Nephron progenitor cell (in vitro differentiated cells): ENCODE measurements at regions not wholly inside any gene's neighbourhood (a gene's known extent, or its start where the extent isn't known, plus 50 kb on each side); places are given as distances from the start of the nearest gene placed in this dataset.

Experiments used
- DNase-seq: peaks from one replicate; pipeline ENCODE4 v3.0.0; 2021
- H3K27ac Mint-ChIP-seq: 2 replicates; pipeline ENCODE4 v1.8.0; 2021; ENCODE audit warnings: mild to moderate bottlenecking, moderate library complexity, mixed read lengths
- H3K27me3 Mint-ChIP-seq: 2 replicates; pipeline ENCODE4 v1.8.0; 2021; ENCODE audit warnings: mild to moderate bottlenecking, low read depth, mixed read lengths; ENCODE audit not compliant: poor library complexity
- H3K36me3 Mint-ChIP-seq: 2 replicates; pipeline ENCODE4 v1.8.0; 2021; ENCODE audit warnings: low read depth, mixed read lengths
- H3K4me1 Mint-ChIP-seq: 2 replicates; pipeline ENCODE4 v1.8.0; 2021; ENCODE audit warnings: mixed read lengths
- H3K4me3 Mint-ChIP-seq: 2 replicates; pipeline ENCODE4 v1.8.0; 2021; ENCODE audit warnings: mild to moderate bottlenecking, moderate library complexity, mixed read lengths
- H3K9me3 Mint-ChIP-seq: 2 replicates; pipeline ENCODE4 v1.8.0; 2021; ENCODE audit warnings: mild to moderate bottlenecking, moderate library complexity, mixed read lengths
- TF ChIP-seq, protein P1 (sequence below): fragments of 200-600 bp; sonication (generic); IDR thresholded peaks from 2 replicates; pipeline ENCODE4 v1.5.0; 2021; ENCODE audit warnings: antibody characterized with exemption

DNA sequence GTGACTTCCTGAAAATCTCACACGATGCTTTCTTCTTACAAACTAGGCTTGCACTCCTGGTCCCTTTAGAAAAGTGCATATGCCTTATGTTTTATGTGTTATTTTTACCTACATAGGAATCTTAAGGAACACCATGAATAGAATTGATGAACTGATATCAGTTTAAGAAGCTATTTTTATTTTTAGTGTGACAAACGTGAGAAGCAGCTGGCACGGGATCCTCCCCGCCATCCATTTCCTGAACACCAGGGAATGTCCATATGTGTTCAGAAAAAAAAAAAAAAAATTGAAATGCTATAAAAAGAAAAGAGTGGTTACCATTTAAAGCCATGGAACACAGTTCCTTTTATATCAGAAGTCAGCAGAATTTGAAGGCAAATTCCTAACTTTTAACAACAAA, 1096.1 kb upstream of the PRKX start:
- no peak overlapping the region for H3K27ac Mint-ChIP-seq
- H3K9me3 Mint-ChIP-seq = peaks cover 14% of the 10 kb centered on the region
- H3K36me3 Mint-ChIP-seq = no peaks in the 10 kb centered on the region
- TF ChIP-seq, protein P1, sequence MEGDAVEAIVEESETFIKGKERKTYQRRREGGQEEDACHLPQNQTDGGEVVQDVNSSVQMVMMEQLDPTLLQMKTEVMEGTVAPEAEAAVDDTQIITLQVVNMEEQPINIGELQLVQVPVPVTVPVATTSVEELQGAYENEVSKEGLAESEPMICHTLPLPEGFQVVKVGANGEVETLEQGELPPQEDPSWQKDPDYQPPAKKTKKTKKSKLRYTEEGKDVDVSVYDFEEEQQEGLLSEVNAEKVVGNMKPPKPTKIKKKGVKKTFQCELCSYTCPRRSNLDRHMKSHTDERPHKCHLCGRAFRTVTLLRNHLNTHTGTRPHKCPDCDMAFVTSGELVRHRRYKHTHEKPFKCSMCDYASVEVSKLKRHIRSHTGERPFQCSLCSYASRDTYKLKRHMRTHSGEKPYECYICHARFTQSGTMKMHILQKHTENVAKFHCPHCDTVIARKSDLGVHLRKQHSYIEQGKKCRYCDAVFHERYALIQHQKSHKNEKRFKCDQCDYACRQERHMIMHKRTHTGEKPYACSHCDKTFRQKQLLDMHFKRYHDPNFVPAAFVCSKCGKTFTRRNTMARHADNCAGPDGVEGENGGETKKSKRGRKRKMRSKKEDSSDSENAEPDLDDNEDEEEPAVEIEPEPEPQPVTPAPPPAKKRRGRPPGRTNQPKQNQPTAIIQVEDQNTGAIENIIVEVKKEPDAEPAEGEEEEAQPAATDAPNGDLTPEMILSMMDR = no peak
- no peak overlapping the region for H3K4me3 Mint-ChIP-seq
- DNase-seq = no peak
- H3K27me3 Mint-ChIP-seq = no peaks in the 10 kb centered on the region
- no peaks in the 10 kb centered on the region for H3K4me1 Mint-ChIP-seq

DNA sequence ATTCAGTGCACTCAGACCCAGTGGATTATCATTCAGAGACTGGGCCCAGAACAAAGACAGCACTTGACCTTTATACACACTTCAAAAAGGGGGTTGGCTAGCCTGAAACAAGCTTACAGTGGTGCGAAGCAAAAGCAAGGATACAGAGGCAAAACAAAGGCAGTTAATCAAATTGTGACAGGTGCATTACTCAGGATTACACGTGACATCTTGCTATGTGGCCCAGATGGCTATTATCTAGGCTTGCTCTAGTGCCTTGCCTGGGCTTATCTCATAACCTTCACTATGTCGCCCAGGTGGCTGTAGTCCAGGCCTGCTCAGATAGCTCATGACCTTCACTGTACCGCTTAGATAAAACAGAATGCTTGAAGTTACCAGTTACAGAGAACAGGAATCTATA, 1092.1 kb upstream of the PRKX start:
- H3K36me3 Mint-ChIP-seq = no peaks in the 10 kb centered on the region
- H3K4me1 Mint-ChIP-seq = no peaks in the 10 kb centered on the region
- no peak overlapping the region for H3K4me3 Mint-ChIP-seq
- H3K27me3 Mint-ChIP-seq = no peaks in the 10 kb centered on the region
- TF ChIP-seq, protein P1 = no peak
- no peak overlapping the region for H3K27ac Mint-ChIP-seq
- no peak for DNase-seq
- H3K9me3 Mint-ChIP-seq = peaks cover 20% of the 10 kb centered on the region

DNA sequence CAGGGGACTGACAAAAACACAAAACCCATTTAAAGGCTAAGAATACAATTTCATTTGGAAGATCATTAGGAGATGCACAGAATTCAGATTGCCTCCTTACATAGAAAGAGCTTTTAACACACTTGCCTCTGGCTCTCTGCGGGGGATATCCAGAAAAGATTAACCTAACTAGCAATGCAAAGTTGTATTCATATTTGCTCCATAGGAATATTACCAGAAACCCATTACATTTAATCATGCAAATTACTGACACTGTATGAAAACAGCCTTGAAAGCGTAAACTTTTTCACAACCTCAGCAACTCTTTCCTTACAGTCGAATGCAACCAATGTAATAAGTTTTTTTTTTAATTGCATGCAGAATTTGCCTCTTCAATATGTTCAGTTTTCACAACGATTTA, 1087.3 kb upstream of the PRKX start:
- Mint-ChIP-seq H3K9me3 (peaks cover 9% of the 10 kb centered on the region), H3K27me3 (peaks cover 3% of the 10 kb centered on the region), H3K4me3 (no peak overlapping the region)

DNA sequence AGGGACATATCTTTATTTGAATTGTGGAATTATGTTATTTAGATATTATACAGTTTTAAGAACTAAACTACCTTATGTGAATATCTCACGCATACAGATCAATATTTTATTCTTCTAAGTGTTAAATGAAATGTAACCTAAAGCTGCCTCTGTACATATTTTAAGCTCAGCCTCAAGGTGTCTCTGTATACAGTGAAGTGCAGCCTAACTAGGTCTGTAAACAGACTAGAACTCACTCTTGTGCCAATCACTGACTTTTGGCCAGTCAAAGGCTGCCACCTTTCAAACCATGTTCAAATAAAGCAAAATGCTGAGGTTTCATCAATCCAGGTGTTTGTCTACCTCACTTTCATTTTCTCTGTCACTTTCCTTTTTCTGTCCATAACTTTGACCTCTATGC, 1074.5 kb upstream of the PRKX start:
- DNase-seq = no peak
- H3K27ac Mint-ChIP-seq = no peak overlapping the region
- no peaks in the 10 kb centered on the region for H3K36me3 Mint-ChIP-seq
- H3K9me3 Mint-ChIP-seq = no peaks in the 10 kb centered on the region
- H3K27me3 Mint-ChIP-seq = no peaks in the 10 kb centered on the region
- TF ChIP-seq, protein P1 = no peak
- H3K4me1 Mint-ChIP-seq = no peaks in the 10 kb centered on the region
- H3K4me3 Mint-ChIP-seq = no peak overlapping the region

More for the DNA sequence above, 1087.3 kb upstream of the PRKX start:
- TF ChIP-seq, protein P1 = no peak
- no peaks in the 10 kb centered on the region for H3K4me1 Mint-ChIP-seq
- no peak overlapping the region for H3K27ac Mint-ChIP-seq
- H3K36me3 Mint-ChIP-seq = no peaks in the 10 kb centered on the region
- DNase-seq = no peak

DNA sequence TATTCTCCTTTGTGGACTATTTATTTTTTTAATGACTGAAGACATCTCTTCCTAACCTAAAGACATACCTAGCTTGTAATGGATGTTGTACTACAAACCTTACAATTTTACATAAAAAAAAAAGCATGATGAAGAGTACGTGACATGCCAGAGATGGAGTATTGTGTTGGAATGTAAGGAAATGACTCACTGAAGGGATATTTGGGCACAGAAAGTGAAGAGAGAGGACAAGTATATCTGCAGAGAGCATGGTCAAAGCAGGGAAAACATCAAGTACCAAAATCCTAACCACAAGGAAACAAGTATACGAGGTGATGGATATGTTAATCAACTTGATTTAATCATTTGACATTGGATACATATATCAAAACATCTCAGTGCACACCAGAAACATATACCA, 1051.4 kb upstream of the PRKX start:
- no peak for DNase-seq
- TF ChIP-seq, protein P1 = no peak
- Mint-ChIP-seq H3K27me3 (no peaks in the 10 kb centered on the region), H3K4me3 (no peak overlapping the region), H3K4me1 (no peaks in the 10 kb centered on the region), H3K27ac (no peak overlapping the region), H3K36me3 (no peaks in the 10 kb centered on the region), H3K9me3 (no peaks in the 10 kb centered on the region)

DNA sequence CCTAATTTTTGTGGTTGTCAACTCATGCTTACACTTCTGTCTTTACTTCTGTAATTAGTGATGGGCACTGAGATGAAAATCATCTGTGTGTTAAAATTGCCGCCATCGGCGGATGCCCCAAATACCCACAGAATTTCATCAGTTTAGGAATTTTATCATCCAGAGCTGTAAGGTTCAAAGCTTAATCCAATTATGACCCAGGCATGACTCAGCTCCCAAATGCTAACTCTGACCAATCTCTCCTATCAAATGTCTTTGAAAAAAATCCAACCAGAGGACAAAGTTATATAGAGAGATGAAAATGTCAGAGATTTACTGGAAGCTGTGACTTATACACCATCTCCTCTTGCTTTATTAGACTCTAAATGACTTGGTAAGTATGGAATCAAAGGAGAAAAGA, 1048.7 kb upstream of the PRKX start:
- H3K27me3 Mint-ChIP-seq = peaks cover 2% of the 10 kb centered on the region
- no peak overlapping the region for H3K4me3 Mint-ChIP-seq
- no peak overlapping the region for H3K27ac Mint-ChIP-seq
- no peaks in the 10 kb centered on the region for H3K4me1 Mint-ChIP-seq
- TF ChIP-seq, protein P1 = no peak
- no peak for DNase-seq
- H3K9me3 Mint-ChIP-seq = no peaks in the 10 kb centered on the region
- H3K36me3 Mint-ChIP-seq = no peaks in the 10 kb centered on the region
